ENCODE measurements at regions not wholly inside any gene's neighbourhood (a gene's known extent, or its start where the extent isn't known, plus 50 kb on each side); places are given as distances from the start of the nearest gene placed in this dataset.
"Not testable (repeated sequence)": the region's sequence is repeated elsewhere in the genome, so short reads cannot be mapped to it uniquely, and the experiment has no call there.

GRCh38 chr2:87533390-87534272, 214.3 kb upstream of the PLGLB2 start:
- not testable (repeated sequence) for TF ChIP-seq LCORL (IDR thresholded peaks at IDR 0.05); LCORL (CRISPR knock-in tag; IDR thresholded peaks at IDR 0.05); ZNF317 (CRISPR knock-in tag; IDR thresholded peaks at IDR 0.05); HNRNPK (IDR thresholded peaks at IDR 0.05; ENCODE audit: low read depth, low read length, poor library complexity, severe bottlenecking); ELF1 (CRISPR knock-in tag; IDR thresholded peaks at IDR 0.05); TCF7L2 (IDR thresholded peaks at IDR 0.05; ENCODE audit: low read depth, low read length)
- TF ChIP-seq, protein P1, sequence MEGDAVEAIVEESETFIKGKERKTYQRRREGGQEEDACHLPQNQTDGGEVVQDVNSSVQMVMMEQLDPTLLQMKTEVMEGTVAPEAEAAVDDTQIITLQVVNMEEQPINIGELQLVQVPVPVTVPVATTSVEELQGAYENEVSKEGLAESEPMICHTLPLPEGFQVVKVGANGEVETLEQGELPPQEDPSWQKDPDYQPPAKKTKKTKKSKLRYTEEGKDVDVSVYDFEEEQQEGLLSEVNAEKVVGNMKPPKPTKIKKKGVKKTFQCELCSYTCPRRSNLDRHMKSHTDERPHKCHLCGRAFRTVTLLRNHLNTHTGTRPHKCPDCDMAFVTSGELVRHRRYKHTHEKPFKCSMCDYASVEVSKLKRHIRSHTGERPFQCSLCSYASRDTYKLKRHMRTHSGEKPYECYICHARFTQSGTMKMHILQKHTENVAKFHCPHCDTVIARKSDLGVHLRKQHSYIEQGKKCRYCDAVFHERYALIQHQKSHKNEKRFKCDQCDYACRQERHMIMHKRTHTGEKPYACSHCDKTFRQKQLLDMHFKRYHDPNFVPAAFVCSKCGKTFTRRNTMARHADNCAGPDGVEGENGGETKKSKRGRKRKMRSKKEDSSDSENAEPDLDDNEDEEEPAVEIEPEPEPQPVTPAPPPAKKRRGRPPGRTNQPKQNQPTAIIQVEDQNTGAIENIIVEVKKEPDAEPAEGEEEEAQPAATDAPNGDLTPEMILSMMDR (CRISPR knock-in tag; IDR thresholded peaks at IDR 0.05), result not testable (repeated sequence)
- TF ChIP-seq, protein P2, sequence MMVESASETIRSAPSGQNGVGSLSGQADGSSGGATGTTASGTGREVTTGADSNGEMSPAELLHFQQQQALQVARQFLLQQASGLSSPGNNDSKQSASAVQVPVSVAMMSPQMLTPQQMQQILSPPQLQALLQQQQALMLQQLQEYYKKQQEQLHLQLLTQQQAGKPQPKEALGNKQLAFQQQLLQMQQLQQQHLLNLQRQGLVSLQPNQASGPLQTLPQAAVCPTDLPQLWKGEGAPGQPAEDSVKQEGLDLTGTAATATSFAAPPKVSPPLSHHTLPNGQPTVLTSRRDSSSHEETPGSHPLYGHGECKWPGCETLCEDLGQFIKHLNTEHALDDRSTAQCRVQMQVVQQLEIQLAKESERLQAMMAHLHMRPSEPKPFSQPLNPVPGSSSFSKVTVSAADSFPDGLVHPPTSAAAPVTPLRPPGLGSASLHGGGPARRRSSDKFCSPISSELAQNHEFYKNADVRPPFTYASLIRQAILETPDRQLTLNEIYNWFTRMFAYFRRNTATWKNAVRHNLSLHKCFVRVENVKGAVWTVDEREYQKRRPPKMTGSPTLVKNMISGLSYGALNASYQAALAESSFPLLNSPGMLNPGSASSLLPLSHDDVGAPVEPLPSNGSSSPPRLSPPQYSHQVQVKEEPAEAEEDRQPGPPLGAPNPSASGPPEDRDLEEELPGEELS (CRISPR knock-in tag; IDR thresholded peaks at IDR 0.05), result not testable (repeated sequence)
